ENCODE measurements at regions not wholly inside any gene's neighbourhood (a gene's known extent, or its start where the extent isn't known, plus 50 kb on each side); places are given as distances from the start of the nearest gene placed in this dataset.

DNA sequence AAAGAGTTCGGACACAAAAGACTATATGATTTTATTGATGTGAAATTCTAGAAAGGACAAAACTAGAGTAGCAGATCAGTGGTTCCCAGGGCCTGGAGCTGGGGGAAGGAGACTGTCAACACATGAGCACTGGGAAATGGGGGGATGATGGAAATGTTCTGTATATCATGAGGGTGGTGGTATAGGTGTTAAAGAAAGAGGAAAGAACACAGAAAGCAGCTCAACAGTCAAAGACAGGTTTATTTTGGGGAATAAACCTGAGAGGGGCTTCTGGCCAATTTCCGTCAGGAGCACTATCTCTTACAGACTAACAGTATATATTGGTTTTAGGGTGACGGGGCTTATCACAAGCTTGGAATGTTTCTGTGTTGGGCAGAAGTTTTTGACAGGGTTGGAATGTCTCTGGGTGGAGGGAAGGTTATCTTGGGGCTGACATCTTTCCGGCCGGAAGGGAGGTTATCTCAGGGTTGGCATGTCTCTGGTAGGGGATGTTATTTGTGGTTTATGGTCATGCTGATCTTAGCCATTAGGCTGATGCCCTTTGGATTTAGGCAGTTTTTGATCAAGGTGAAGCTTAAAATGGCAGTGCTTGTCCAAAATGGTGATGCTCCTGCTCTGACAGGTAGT is 254.6 kb upstream of the NRP1 start (continued):
- no peak for TF ChIP-seq CHD7 (IDR thresholded peaks at IDR 0.05; ENCODE audit: insufficient replicate concordance, low read length)
- TF ChIP-seq TAF7 (optimal IDR thresholded peaks at IDR 0.05; ENCODE audit: borderline replicate concordance, low read depth, low read length), result no peak
- no peak for TF ChIP-seq TBP (IDR thresholded peaks at IDR 0.05; ENCODE audit: low read depth, low read length)
- TF ChIP-seq USF2 (IDR thresholded peaks at IDR 0.05; ENCODE audit: low read length), result no peak
- TF ChIP-seq SIN3A (conservative IDR thresholded peaks at IDR 0.05 in 1 of 2, IDR thresholded peaks at IDR 0.05 in 1 of 2; ENCODE audit: low read depth in 1 of 2, low read length in 2 of 2), result no peak

Measured in H1 (cell line).